ENCODE measurements at regions not wholly inside any gene's neighbourhood (a gene's known extent, or its start where the extent isn't known, plus 50 kb on each side); places are given as distances from the start of the nearest gene placed in this dataset.

DNA sequence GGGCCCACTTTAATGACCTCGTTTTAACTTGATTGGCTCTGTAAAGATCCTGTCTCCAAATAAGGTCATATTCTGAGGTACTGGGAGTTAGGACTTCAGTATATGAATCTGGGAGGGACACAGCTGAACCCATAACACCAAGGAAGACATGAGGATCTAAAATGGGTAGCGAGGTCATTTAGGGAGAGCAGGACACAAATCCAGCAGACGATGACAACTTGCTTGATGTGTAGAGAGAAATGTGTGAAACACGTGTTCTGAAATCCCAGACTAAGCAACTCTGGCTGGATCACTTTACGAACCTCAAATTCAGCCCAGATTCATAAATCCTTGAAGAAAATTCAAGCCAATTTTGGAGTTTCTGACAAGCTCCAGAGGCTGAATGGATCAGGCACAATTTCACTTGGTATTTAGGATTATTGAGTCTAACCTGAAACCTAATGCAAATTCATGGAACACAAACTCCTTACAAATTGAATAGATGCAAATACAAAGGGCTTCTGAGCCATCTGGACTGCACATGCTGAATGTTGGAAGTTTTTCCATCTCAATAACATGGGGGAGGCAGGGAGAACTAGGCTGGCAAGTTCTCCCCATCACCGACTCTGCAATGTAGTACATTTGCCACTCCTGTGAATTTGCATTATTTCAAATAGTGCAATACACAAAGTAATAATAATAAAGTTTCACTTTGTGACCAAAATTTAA, 74.0 kb upstream of the SLC30A5 start:
- no peak for TF ChIP-seq Cebpa-rat (IDR thresholded peaks at IDR 0.05)
- no peaks in the 10 kb centered on the region for H3K36me3 ChIP-seq
- H3K27me3 ChIP-seq, result no peaks in the 10 kb centered on the region
- H3K4me3 ChIP-seq, result no peak overlapping the region
- no peaks in the 10 kb centered on the region for H4K20me1 ChIP-seq
- H3K4me1 ChIP-seq, result no peaks in the 10 kb centered on the region
- H3K4me2 ChIP-seq, result no peak overlapping the region
- no peak overlapping the region for H3K9ac ChIP-seq
- 0 out of 22 replicates have a peak, but pooled peaks cover 0 to 1% (median 0%) of the 10 kb centered on the region in 11 experiments for H3K9me3 ChIP-seq (replicated peaks in 1 of 11)
- H3K27ac ChIP-seq, result no peak overlapping the region

DNA sequence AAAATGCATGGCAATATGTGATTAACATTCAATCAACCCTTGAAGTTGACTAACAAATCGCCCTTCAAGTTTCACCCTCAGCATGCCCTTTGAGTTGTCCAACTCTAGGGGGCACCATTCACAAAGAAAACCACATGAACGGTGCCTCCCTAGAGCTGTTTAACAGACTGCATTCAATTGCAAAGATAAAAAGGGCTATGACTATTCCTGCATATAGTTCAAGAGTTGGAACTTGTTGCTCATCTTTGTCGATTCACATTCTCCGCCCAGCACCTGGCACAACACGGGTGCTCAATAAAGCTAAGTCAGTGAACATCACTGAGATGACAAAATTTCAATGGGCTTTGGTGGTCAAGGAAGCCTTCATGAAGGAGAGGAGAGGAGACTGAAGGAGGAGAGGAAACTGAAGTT, 69.6 kb upstream of the SLC30A5 start:
- H3K4me3 ChIP-seq, result no peak overlapping the region
- TF ChIP-seq Cebpa-rat (IDR thresholded peaks at IDR 0.05), result no peak
- no peak overlapping the region for H3K9ac ChIP-seq
- no peaks in the 10 kb centered on the region for H3K27me3 ChIP-seq
- H3K9me3 ChIP-seq (replicated peaks in 1 of 11), result no peaks in the 10 kb centered on the region
- no peaks in the 10 kb centered on the region for H3K4me1 ChIP-seq
- no peak overlapping the region for H3K4me2 ChIP-seq
- H4K20me1 ChIP-seq, result no peaks in the 10 kb centered on the region
- H3K36me3 ChIP-seq, result no peaks in the 10 kb centered on the region
- no peak overlapping the region for H3K27ac ChIP-seq

DNA sequence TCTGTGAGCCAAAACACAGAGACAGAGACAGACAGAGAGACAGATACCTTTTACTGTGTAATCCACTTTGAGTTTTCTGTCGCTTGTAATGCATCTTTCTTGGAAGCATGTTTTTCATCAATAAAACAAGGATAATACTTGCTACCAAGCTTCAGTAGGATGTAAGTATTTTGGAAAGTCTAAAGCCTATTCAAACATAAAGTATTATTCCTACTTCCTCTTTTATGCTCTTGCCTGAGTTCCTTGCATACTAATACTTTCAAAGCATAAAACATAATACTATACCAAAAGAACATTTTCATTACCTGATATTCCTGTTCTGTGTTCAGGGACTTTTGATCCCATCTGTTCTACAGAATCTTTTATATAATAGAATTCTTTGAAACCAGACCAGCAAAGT, 64.5 kb upstream of the SLC30A5 start:
- Histone ChIP-seq H4K20me1 (no peaks in the 10 kb centered on the region), H3K4me1 (no peaks in the 10 kb centered on the region), H3K27ac (no peak overlapping the region), H3K36me3 (no peaks in the 10 kb centered on the region), H3K9me3 (replicated peaks in 1 of 11) (no peaks in the 10 kb centered on the region), H3K9ac (no peak overlapping the region), H3K4me3 (no peak overlapping the region), H3K27me3 (no peaks in the 10 kb centered on the region), H3K4me2 (no peak overlapping the region)
- TF ChIP-seq Cebpa-rat (IDR thresholded peaks at IDR 0.05), result no peak

DNA sequence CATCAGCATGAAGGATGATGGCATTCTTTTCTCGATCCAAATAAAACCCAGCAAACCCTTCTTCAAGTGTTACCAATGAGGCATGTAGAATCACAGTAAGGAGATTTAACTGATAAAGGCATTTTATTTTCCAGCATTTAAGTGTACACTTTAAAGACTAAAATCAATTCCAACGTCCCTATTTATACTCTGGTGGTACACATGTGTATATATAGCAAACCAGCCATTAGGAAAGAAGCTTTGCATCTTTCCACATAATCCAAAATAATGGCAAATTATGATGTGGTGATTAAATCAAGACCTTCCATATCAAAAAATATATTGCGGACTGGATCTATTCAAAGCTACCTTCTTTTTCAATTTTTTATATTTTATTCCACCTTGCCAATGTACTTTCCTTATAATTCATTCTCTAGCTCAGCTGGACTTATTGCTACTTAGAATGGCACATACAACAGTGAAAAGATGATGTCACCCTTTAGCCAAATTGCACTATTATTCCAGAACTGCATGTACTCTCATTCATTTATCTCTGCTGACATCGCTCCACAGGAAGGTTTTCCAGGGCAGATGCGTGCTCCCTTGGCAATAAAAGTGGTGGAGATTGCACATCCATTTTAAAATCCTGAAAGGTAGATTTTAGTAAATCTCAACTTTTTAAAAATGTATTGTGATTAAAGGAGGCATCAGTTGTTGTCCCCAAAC, 63.3 kb upstream of the SLC30A5 start:
- Histone ChIP-seq H3K4me3 (no peak overlapping the region), H4K20me1 (no peaks in the 10 kb centered on the region), H3K9ac (no peak overlapping the region), H3K36me3 (no peaks in the 10 kb centered on the region), H3K4me1 (no peaks in the 10 kb centered on the region), H3K4me2 (no peak overlapping the region), H3K9me3 (replicated peaks in 1 of 11) (no peaks in the 10 kb centered on the region), H3K27ac (no peak overlapping the region), H3K27me3 (no peaks in the 10 kb centered on the region)
- TF ChIP-seq Cebpa-rat (IDR thresholded peaks at IDR 0.05), result no peak

- H3K4me3 ChIP-seq, result no peak overlapping the region
- H3K9me3 ChIP-seq (replicated peaks in 1 of 11), result no peaks in the 10 kb centered on the region
- no peak overlapping the region for H3K27ac ChIP-seq
- no peak overlapping the region for H3K4me2 ChIP-seq
- no peaks in the 10 kb centered on the region for H4K20me1 ChIP-seq
- no peak for TF ChIP-seq Cebpa-rat (IDR thresholded peaks at IDR 0.05)
- H3K27me3 ChIP-seq, result no peaks in the 10 kb centered on the region
- H3K36me3 ChIP-seq, result no peaks in the 10 kb centered on the region
- no peaks in the 10 kb centered on the region for H3K4me1 ChIP-seq
- H3K9ac ChIP-seq, result no peak overlapping the region
Observed at GRCh38 chr5:69032009-69032408, 61.8 kb upstream of the SLC30A5 start.

DNA sequence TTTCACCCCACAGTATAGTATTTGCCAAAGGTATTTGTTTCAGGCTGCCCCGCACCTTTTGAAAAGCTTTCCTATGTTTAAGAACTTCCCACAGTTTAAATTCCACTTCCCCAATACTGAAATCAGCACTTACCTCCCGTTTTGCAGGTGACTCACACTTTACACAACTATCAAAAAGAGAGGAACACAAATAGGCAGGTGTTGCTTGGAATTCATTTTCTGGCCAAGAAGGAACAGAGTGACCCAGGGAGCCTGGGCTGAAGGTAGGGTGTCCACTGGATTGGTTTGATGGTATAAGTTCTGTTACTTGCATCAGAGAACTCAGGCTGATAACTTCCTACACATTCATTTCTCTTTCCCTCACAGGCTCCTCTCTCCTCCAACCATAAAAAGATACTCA, 60.1 kb upstream of the SLC30A5 start:
- no peak overlapping the region for H3K27ac ChIP-seq
- no peaks in the 10 kb centered on the region for H3K36me3 ChIP-seq

GRCh38 chr5:69034898-69035297, 58.9 kb upstream of the SLC30A5 start:
- H3K9me3 ChIP-seq (replicated peaks in 1 of 11), result peaks cover 0 to 8% (median 0%) of the 10 kb centered on the region in 11 experiments; a peak in 2 of 22 replicates
- no peaks in the 10 kb centered on the region for H3K4me1 ChIP-seq
- no peak overlapping the region for H3K4me2 ChIP-seq
- H3K4me3 ChIP-seq, result no peak overlapping the region
- H3K36me3 ChIP-seq, result no peaks in the 10 kb centered on the region
- no peaks in the 10 kb centered on the region for H3K27me3 ChIP-seq
- H4K20me1 ChIP-seq, result no peaks in the 10 kb centered on the region
- TF ChIP-seq Cebpa-rat (IDR thresholded peaks at IDR 0.05), result no peak
- H3K27ac ChIP-seq, result no peak overlapping the region
- H3K9ac ChIP-seq, result no peak overlapping the region

More for the DNA sequence above, 60.1 kb upstream of the SLC30A5 start:
- no peaks in the 10 kb centered on the region for H4K20me1 ChIP-seq
- H3K4me3 ChIP-seq, result no peak overlapping the region
- H3K4me1 ChIP-seq, result no peaks in the 10 kb centered on the region
- peaks cover 0 to 7% (median 0%) of the 10 kb centered on the region in 11 experiments; a peak in 2 of 22 replicates for H3K9me3 ChIP-seq (replicated peaks in 1 of 11)
- no peak overlapping the region for H3K4me2 ChIP-seq
- TF ChIP-seq Cebpa-rat (IDR thresholded peaks at IDR 0.05), result no peak
- no peaks in the 10 kb centered on the region for H3K27me3 ChIP-seq
- no peak overlapping the region for H3K9ac ChIP-seq

DNA sequence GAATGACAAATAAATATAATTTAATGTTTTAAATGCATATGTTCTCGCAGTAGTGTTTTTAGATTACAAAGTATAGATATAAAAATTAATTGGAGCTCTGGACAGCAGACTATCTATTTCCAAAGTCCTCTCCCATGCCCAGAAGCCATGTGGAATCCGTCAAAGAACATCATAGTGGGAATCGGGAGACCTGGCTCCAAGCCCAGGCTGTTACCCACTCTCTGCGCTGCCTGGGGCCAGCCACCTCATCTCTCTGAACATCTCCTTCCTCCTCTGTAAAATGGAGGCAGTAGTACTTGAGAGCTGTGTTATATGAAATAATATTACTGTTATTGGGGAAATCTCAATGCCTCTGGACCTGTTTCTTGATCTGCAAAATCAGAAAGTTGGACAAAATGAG, 58.1 kb upstream of the SLC30A5 start:
- Histone ChIP-seq H3K4me3 (no peak overlapping the region), H3K27ac (no peak overlapping the region), H4K20me1 (no peaks in the 10 kb centered on the region), H3K4me1 (no peaks in the 10 kb centered on the region), H3K36me3 (no peaks in the 10 kb centered on the region), H3K4me2 (no peak overlapping the region), H3K27me3 (no peaks in the 10 kb centered on the region), H3K9ac (no peak overlapping the region), H3K9me3 (replicated peaks in 1 of 11) (peaks cover 0 to 8% (median 0%) of the 10 kb centered on the region in 11 experiments; a peak in 2 of 22 replicates)
- TF ChIP-seq Cebpa-rat (IDR thresholded peaks at IDR 0.05), result no peak

DNA sequence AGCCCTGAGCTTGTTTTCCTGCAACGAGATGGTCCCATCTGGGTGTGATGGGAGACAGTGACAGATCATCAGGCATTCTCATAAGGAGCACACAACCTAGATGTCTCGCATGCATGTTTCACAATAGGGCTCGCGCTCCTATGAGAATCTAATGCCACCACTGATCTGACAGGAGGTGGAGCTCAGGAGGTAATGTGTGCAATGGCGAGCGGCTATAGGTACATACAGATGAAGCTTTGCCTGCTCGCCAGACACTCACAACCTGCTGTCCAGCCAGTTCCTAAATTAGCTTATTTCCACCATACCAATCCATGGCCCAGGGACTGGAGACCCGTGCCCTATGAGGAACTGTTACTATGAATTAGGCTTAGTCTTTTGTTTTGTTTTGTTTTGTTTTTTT, 55.3 kb upstream of the SLC30A5 start:
- no peak overlapping the region for H3K27ac ChIP-seq
- peaks cover 0 to 6% (median 4%) of the 10 kb centered on the region in 10 experiments; a peak in 3 of 20 replicates for H3K4me1 ChIP-seq

More for the DNA sequence above, 55.3 kb upstream of the SLC30A5 start:
- no peak overlapping the region for H3K4me2 ChIP-seq
- no peak for TF ChIP-seq Cebpa-rat (IDR thresholded peaks at IDR 0.05)
- H3K9me3 ChIP-seq (replicated peaks in 1 of 11), result peaks cover 0 to 8% (median 0%) of the 10 kb centered on the region in 11 experiments; a peak in 2 of 22 replicates
- H3K9ac ChIP-seq, result no peak overlapping the region
- H3K4me3 ChIP-seq, result no peak overlapping the region
- H3K36me3 ChIP-seq, result no peaks in the 10 kb centered on the region
- no peaks in the 10 kb centered on the region for H4K20me1 ChIP-seq
- no peaks in the 10 kb centered on the region for H3K27me3 ChIP-seq

Measured in BLaER1 treated with 17β-estradiol and CSF1 and Interleukin-3, amounts not matched to agents 10 nM and 100 nM (cell line).